ENCODE measurements at regions not wholly inside any gene's neighbourhood (a gene's known extent, or its start where the extent isn't known, plus 50 kb on each side); places are given as distances from the start of the nearest gene placed in this dataset.

GRCh38 chr3:24641628-24642027, 147.0 kb upstream of the THRB start (continued):
- no peak for TF ChIP-seq ZNF462 (CRISPR knock-in tag; IDR thresholded peaks at IDR 0.05)
- TF ChIP-seq CREB1 (CRISPR knock-in tag; IDR thresholded peaks at IDR 0.05; ENCODE audit: low read depth) = no peak
- TF ChIP-seq EZH2phosphoT487 (IDR thresholded peaks at IDR 0.05; ENCODE audit: unreplicated experiment) = no peak
- TF ChIP-seq EZH2 (IDR thresholded peaks at IDR 0.05; ENCODE audit: low read depth, unreplicated experiment) = no peak
- no peak for TF ChIP-seq CTCF (conservative IDR thresholded peaks at IDR 0.05; ENCODE audit: low read depth in 2 of 2)
- no peak for TF ChIP-seq REST (IDR thresholded peaks at IDR 0.05; ENCODE audit: unreplicated experiment)
